HCT116 (cell line): ENCODE measurements at regions not wholly inside any gene's neighbourhood (a gene's known extent, or its start where the extent isn't known, plus 50 kb on each side); places are given as distances from the start of the nearest gene placed in this dataset.

Experiments used
- ATAC-seq: fragments of 200-7000 bp; cut with Tn5 transposase; 2 replicates; pipeline ENCODE4 v1.9.1; 2020; ENCODE audit warnings: mild to moderate bottlenecking, moderate library complexity
- BruUV-seq: library from RNA; stranded (reverse); fragments of 400-500 nt; replicated peaks from 2 replicates; lab custom pipeline; 2021; lab: Mats Ljungman, UMichigan
- CTCF ChIA-PET: fragments of 300-600 bp; sonication (Branson Sonifier 250); formaldehyde crosslinking; loops from one replicate; lab custom pipeline; 2021; ENCODE audit warnings: antibody characterized with exemption; lab: Charles Lee
- POLR2A ChIA-PET: fragments of 300-600, 350-600 bp; sonication (Branson Sonifier 250); formaldehyde crosslinking; loops from one replicate; lab custom pipeline; 2021; ENCODE audit warnings: antibody characterized with exemption; lab: Charles Lee
- RAD21 ChIA-PET, 2 experiments: fragments of 300-600 bp; sonication (Branson Sonifier 250); formaldehyde crosslinking; loops; one replicate each; lab custom pipeline; 2023; ENCODE audit warnings: low total read pairs in 2 of 2; ENCODE audit not compliant: uncharacterized antibody in 2 of 2, unreplicated experiment in 2 of 2, low non-redundant PET in 1 of 2; lab: Charles Lee
- DNase-seq: peaks from one replicate; pipeline ENCODE4 v3.0.0-alpha.2; 2010; ENCODE audit warnings: low read depth, low spot score
- H2AFZ ChIP-seq: fragments of 200-600 bp; shearing (Covaris generic), sonication (generic); 2 replicates; pipeline ENCODE4 v1.6.1; 2017; ENCODE audit warnings: low read depth, mixed run types, mixed read lengths, antibody characterized with exemption, low read length; ENCODE audit not compliant: poor library complexity, severe bottlenecking
- H3K27ac ChIP-seq: 2 replicates; pipeline ENCODE4 v1.5.1; 2012; ENCODE audit warnings: low read depth, low read length
- H3K27me3 ChIP-seq: fragments of 200-600 bp; sonication (generic); 2 replicates; pipeline ENCODE4 v1.6.1; 2016; ENCODE audit warnings: mixed run types, low read length, mixed read lengths; ENCODE audit not compliant: insufficient read depth
- H3K36me3 ChIP-seq, 2 experiments: fragments of 200-500 bp in 1 of 2; fragments of 200-600 bp in 1 of 2; sonication (Bioruptor generic) in 1 of 2; sonication (generic) in 1 of 2; 2 replicates each; pipeline versions ENCODE4 v1.5.1 to v1.6.1; 2014 to 2016; ENCODE audit warnings: low read length in 2 of 2, inconsistent platforms in 1 of 2, mixed read lengths in 1 of 2, mixed run types in 1 of 2; ENCODE audit not compliant: insufficient read depth in 2 of 2, control insufficient read depth in 1 of 2
- H3K4me1 ChIP-seq, 2 experiments: fragments of 200-600 bp in 1 of 2; sonication (generic) in 1 of 2; 2 replicates each; pipeline versions ENCODE4 v1.5.1 to v1.6.1; 2012 to 2017; ENCODE audit warnings: low read length in 2 of 2, inconsistent platforms in 1 of 2, mild to moderate bottlenecking in 1 of 2, mixed read lengths in 1 of 2, mixed run types in 1 of 2, moderate library complexity in 1 of 2; ENCODE audit not compliant: insufficient read depth in 2 of 2, control insufficient read depth in 1 of 2
- H3K4me2 ChIP-seq: fragments of 200-600 bp; sonication (generic); 2 replicates; pipeline ENCODE4 v1.6.1; 2017; ENCODE audit warnings: mixed run types, low read length, mixed read lengths
- H3K4me3 ChIP-seq, 2 experiments: fragments of 200-600 bp in 1 of 2; sonication (generic) in 1 of 2; replicated peaks in 1 of 2; 2 replicates each; pipeline ENCODE4 v1.5.1; 2011 to 2016; ENCODE audit warnings: low read length in 2 of 2, control low read depth in 1 of 2, low read depth in 1 of 2, mild to moderate bottlenecking in 1 of 2, mixed read lengths in 1 of 2, mixed run types in 1 of 2
- H3K79me2 ChIP-seq: fragments of 200-600 bp; sonication (generic); 2 replicates; pipeline ENCODE4 v1.6.1; 2017; ENCODE audit warnings: mild to moderate bottlenecking, mixed run types, low read length, moderate library complexity, mixed read lengths; ENCODE audit not compliant: insufficient read depth
- H3K9ac ChIP-seq: fragments of 200-600 bp; sonication (generic); 2 replicates; pipeline ENCODE4 v1.6.1; 2016; ENCODE audit warnings: low read length, mixed read lengths
- H3K9me2 ChIP-seq: fragments of 200-600 bp; sonication (generic), shearing (Covaris generic); 2 replicates; pipeline ENCODE4 v1.6.1; 2017; ENCODE audit warnings: mixed run types, mild to moderate bottlenecking, moderate library complexity; ENCODE audit not compliant: insufficient read depth
- H3K9me3 ChIP-seq, 2 experiments: fragments of 200-500 bp in 1 of 2; fragments of 200-600 bp in 1 of 2; sonication (Bioruptor generic) in 1 of 2; sonication (generic) in 1 of 2; 2 replicates each; pipeline ENCODE4 v1.6.1; 2014 to 2017; ENCODE audit warnings: low read length in 2 of 2, mixed read lengths in 2 of 2, inconsistent platforms in 1 of 2, low read depth in 1 of 2, mild to moderate bottlenecking in 1 of 2, mixed run types in 1 of 2, moderate library complexity in 1 of 2; ENCODE audit not compliant: control insufficient read depth in 1 of 2, insufficient read depth in 1 of 2
- H4K20me1 ChIP-seq: fragments of 200-600 bp; sonication (generic), shearing (Covaris generic); 2 replicates; pipeline ENCODE4 v1.6.1; 2017; ENCODE audit warnings: mixed run types, mild to moderate bottlenecking, moderate library complexity; ENCODE audit not compliant: insufficient read depth
- CBX3 ChIP-seq: IDR thresholded peaks from 2 replicates; pipeline ENCODE4 v1.6.1; 2012; ENCODE audit warnings: low read depth
- CEBPB ChIP-seq: IDR thresholded peaks from 2 replicates; pipeline ENCODE4 v1.6.1; 2012; ENCODE audit warnings: low read depth
- EGR1 ChIP-seq: IDR thresholded peaks from 2 replicates; pipeline ENCODE4 v1.6.1; 2012; ENCODE audit warnings: low read depth
- ELF1 ChIP-seq: IDR thresholded peaks from 2 replicates; pipeline ENCODE4 v1.6.1; 2012; ENCODE audit warnings: low read depth, borderline replicate concordance
- EZH2 ChIP-seq: fragments of 200-600 bp; sonication (generic); IDR thresholded peaks from 2 replicates; pipeline ENCODE4 v1.6.1; 2017; ENCODE audit warnings: antibody characterized with exemption, mixed run types
- FOSL1 ChIP-seq: IDR thresholded peaks from 2 replicates; pipeline ENCODE4 v1.6.1; 2012; ENCODE audit warnings: low read depth
- JUND ChIP-seq: IDR thresholded peaks from 2 replicates; pipeline ENCODE4 v1.6.1; 2012
- MAX ChIP-seq: IDR thresholded peaks from 2 replicates; pipeline ENCODE4 v1.6.1; 2012
- POLR2A ChIP-seq: IDR thresholded peaks from 2 replicates; pipeline ENCODE4 v1.7.0; 2011; ENCODE audit warnings: borderline replicate concordance; ENCODE audit not compliant: insufficient read depth, insufficient read length; ENCODE audit errors: extremely low read depth
- RAD21 ChIP-seq: IDR thresholded peaks from 2 replicates; pipeline ENCODE4 v1.6.1; 2012; ENCODE audit warnings: low read depth, mild to moderate bottlenecking
- REST ChIP-seq: IDR thresholded peaks from 2 replicates; pipeline ENCODE4 v1.6.1; 2012; ENCODE audit warnings: low read depth
- SP1 ChIP-seq: IDR thresholded peaks from 2 replicates; pipeline ENCODE4 v1.6.1; 2012; ENCODE audit warnings: low read depth
- SRF ChIP-seq: IDR thresholded peaks from 2 replicates; pipeline ENCODE4 v1.6.1; 2012; ENCODE audit warnings: low read depth
- TCF7L2 ChIP-seq: IDR thresholded peaks from 2 replicates; pipeline ENCODE4 v1.7.0; 2011; ENCODE audit warnings: borderline replicate concordance, inconsistent platforms; ENCODE audit not compliant: insufficient read depth, insufficient read length; ENCODE audit errors: extremely low read depth
- YY1 ChIP-seq: IDR thresholded peaks from 2 replicates; pipeline ENCODE4 v1.6.1; 2011; ENCODE audit warnings: low read length, low read depth, moderate library complexity, mild to moderate bottlenecking; ENCODE audit not compliant: insufficient replicate concordance; ENCODE audit errors: extremely low read depth
- ZBTB33 ChIP-seq: IDR thresholded peaks from 2 replicates; pipeline ENCODE4 v1.6.1; 2011; ENCODE audit warnings: mild to moderate bottlenecking, low read length, moderate library complexity; ENCODE audit not compliant: insufficient replicate concordance; ENCODE audit errors: extremely low read depth
- ZFX ChIP-seq: fragments of 450-650 bp; IDR thresholded peaks from 2 replicates; pipeline ENCODE4 v1.6.1; 2017
- intact Hi-C: fragments of 100-400 bp; cut with micrococcal nuclease; formaldehyde crosslinking; loops from 2 replicates; pipeline ENCODE4 v1.10.0; 2022

- TF ChIP-seq TCF7L2 (no peak), CBX3 (no peak), SP1 (no peak), SRF (no peak), JUND (no peak), YY1 (no peak), EZH2 (no peak), POLR2A (no peak)
- TF ChIP-seq, all 23 proteins: peak for 0
Observed at GRCh38 chr3:102826636-102827035, 391.8 kb downstream of the ZPLD1 start (continued).

GRCh38 chr3:102827386-102827785 is 392.6 kb downstream of the ZPLD1 start:
- RAD21 ChIA-PET: no interaction called here
- TF ChIP-seq POLR2A: no peak
- TF ChIP-seq JUND: no peak
- no peak for TF ChIP-seq EGR1
- no peak for TF ChIP-seq FOSL1
- no peak for TF ChIP-seq EZH2
- no peak for TF ChIP-seq REST
- no peak for TF ChIP-seq ZFX
- no peak for TF ChIP-seq SP1
- no peak for TF ChIP-seq RAD21
- TF ChIP-seq MAX: no peak
- no peak for TF ChIP-seq CEBPB
- TF ChIP-seq ZBTB33: no peak
- TF ChIP-seq ELF1: no peak
- no peak for TF ChIP-seq YY1
- no peaks in the 10 kb centered on the region for H3K4me1 ChIP-seq
- intact Hi-C loops: no loop called here
- no peaks in the 10 kb centered on the region for H3K36me3 ChIP-seq
- H2AFZ ChIP-seq: no peak overlapping the region
- BruUV-seq: no TSS peak
- CTCF ChIA-PET: no interaction called here
- H3K27ac ChIP-seq: no peak overlapping the region
- H3K4me3 ChIP-seq: no peak overlapping the region
- no peak overlapping the region for H3K9ac ChIP-seq
- H3K9me2 ChIP-seq: no peaks in the 10 kb centered on the region
- POLR2A ChIA-PET: no interaction called here
- no peak for ATAC-seq
- no peaks in the 10 kb centered on the region for H3K27me3 ChIP-seq
- no peaks in the 10 kb centered on the region for H3K79me2 ChIP-seq
- no peak for DNase-seq
- no peaks in the 10 kb centered on the region for H4K20me1 ChIP-seq
- H3K9me3 ChIP-seq: no peaks in the 10 kb centered on the region
- no peak overlapping the region for H3K4me2 ChIP-seq
